ENCODE measurements at regions not wholly inside any gene's neighbourhood (a gene's known extent, or its start where the extent isn't known, plus 50 kb on each side); places are given as distances from the start of the nearest gene placed in this dataset.

- Histone ChIP-seq H3K36me3 (ENCODE audit: control insufficient read depth, insufficient read depth, low read length) (no peaks in the 10 kb centered on the region), H3K4me3 (ENCODE audit: insufficient read depth, low read depth, low read length, poor library complexity, severe bottlenecking) (no peak overlapping the region), H3K4me1 (ENCODE audit: control insufficient read depth, insufficient read depth, low read length, poor library complexity, severe bottlenecking) (no peaks in the 10 kb centered on the region), H3K9me3 (ENCODE audit: control insufficient read depth, low read length) (no peaks in the 10 kb centered on the region), H3K27me3 (replicated peaks; ENCODE audit: control insufficient read depth, insufficient read depth, low read length, poor library complexity, severe bottlenecking) (no peaks in the 10 kb centered on the region), H3K27ac (ENCODE audit: insufficient read depth, low read length, poor library complexity, severe bottlenecking) (no peak overlapping the region)
- no peak for DNase-seq
Observed at GRCh38 chr3:124444896-124445295, 285.4 kb upstream of the UMPS start.

DNA sequence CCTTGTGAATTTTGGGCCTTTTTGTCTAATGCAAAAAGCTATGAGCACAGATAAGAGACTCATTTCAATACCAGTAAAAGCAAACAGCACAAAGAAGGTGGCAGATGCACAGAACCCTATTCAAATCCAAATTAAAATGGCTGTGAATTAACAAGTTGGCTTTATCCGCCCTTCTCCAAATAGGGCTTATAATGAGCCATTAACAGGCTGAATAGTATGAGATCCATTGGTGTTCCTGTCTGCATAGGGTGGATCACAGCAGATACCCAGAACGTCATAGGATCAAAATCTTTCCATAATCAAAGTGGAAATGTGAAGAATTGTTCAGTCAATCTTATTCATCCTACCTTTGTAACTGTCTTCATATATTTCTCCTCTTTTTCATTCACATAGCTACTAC lies 282.4 kb upstream of the UMPS start:
- no peak overlapping the region for H3K4me3 ChIP-seq (ENCODE audit: insufficient read depth, low read depth, low read length, poor library complexity, severe bottlenecking)
- no peak for DNase-seq
- no peaks in the 10 kb centered on the region for H3K4me1 ChIP-seq (ENCODE audit: control insufficient read depth, insufficient read depth, low read length, poor library complexity, severe bottlenecking)
- no peaks in the 10 kb centered on the region for H3K27me3 ChIP-seq (replicated peaks; ENCODE audit: control insufficient read depth, insufficient read depth, low read length, poor library complexity, severe bottlenecking)
- no peak overlapping the region for H3K27ac ChIP-seq (ENCODE audit: insufficient read depth, low read length, poor library complexity, severe bottlenecking)
- H3K36me3 ChIP-seq (ENCODE audit: control insufficient read depth, insufficient read depth, low read length) = no peaks in the 10 kb centered on the region
- no peaks in the 10 kb centered on the region for H3K9me3 ChIP-seq (ENCODE audit: control insufficient read depth, low read length)

DNA sequence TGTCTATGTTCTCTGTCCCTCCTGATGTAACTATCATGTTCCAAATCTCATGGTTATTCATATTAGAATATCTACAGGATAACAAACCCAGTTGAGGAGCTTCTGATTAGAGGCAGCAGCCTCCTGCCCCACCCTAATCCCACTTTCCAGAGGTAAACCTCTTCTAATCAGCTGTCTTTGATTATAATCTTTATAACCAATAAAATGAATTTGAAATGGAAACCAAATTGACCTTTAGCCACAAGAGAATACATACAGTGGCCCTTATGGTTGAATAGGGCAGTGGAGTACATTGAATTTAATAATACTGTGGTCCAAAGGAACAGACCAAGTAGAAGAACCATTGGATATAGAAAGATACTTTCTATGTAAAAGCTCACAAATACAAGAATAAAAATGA lies 281.3 kb upstream of the UMPS start:
- Histone ChIP-seq H3K4me1 (ENCODE audit: control insufficient read depth, insufficient read depth, low read length, poor library complexity, severe bottlenecking) (no peaks in the 10 kb centered on the region), H3K36me3 (ENCODE audit: control insufficient read depth, insufficient read depth, low read length) (no peaks in the 10 kb centered on the region), H3K27me3 (replicated peaks; ENCODE audit: control insufficient read depth, insufficient read depth, low read length, poor library complexity, severe bottlenecking) (no peaks in the 10 kb centered on the region), H3K4me3 (ENCODE audit: insufficient read depth, low read depth, low read length, poor library complexity, severe bottlenecking) (no peak overlapping the region), H3K9me3 (ENCODE audit: control insufficient read depth, low read length) (no peaks in the 10 kb centered on the region), H3K27ac (ENCODE audit: insufficient read depth, low read length, poor library complexity, severe bottlenecking) (no peak overlapping the region)
- DNase-seq = no peak

DNA sequence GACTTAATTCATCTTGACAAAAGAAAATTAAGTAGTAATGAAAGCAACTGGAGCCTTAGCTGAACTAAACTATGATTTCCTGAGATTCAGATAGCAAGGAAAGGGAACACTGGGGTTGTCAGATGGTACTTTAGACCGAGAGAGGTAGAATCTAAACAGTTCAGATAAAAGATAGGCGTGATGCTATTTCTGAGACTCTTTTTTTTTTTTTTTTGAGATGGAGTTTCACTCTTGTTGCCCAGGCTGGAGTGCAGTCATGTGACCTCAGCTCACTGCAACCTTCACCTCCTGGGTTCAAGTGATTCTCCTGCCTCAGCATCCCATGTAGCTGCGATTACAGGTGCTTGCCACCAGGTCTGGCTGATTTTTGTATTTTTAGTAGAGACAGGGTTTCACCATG lies 279.9 kb upstream of the UMPS start:
- Histone ChIP-seq H3K4me1 (ENCODE audit: control insufficient read depth, insufficient read depth, low read length, poor library complexity, severe bottlenecking) (no peaks in the 10 kb centered on the region), H3K27ac (ENCODE audit: insufficient read depth, low read length, poor library complexity, severe bottlenecking) (no peak overlapping the region), H3K27me3 (replicated peaks; ENCODE audit: control insufficient read depth, insufficient read depth, low read length, poor library complexity, severe bottlenecking) (no peaks in the 10 kb centered on the region), H3K9me3 (ENCODE audit: control insufficient read depth, low read length) (no peaks in the 10 kb centered on the region), H3K4me3 (ENCODE audit: insufficient read depth, low read depth, low read length, poor library complexity, severe bottlenecking) (no peak overlapping the region), H3K36me3 (ENCODE audit: control insufficient read depth, insufficient read depth, low read length) (no peaks in the 10 kb centered on the region)
- DNase-seq = no peak

DNA sequence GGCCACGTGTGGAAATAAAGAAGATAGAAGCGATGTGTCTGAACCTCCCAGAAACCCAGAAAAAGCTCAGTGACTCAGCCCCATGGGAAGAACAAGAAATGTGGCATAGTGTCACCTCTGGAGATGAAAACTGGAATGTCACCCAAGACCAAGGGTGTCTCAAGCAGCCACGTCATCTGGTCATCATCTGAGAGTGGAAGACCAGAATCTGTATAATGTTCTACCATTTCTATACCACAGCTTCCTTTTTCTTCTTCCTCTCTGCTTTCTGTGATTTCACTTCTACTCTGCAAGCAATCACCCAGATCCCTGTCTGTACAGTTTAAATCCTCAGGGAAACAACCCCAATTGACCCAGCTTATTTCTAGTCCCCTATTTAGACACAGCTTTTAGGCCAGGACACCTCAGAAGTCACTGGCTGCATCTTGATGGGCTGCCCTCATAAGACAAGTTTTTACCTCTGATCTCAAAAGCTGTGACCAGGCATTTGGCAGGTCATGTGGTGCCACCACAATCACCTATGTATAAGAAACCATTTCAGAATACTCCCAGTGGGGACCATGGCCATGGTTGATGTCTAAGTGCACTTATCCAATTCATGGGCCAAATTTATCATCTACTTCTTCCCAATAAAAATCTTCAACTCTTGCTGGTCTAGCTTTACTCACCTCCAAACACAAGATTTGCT lies 278.5 kb upstream of the UMPS start:
- no peak for DNase-seq
- Histone ChIP-seq H3K27ac (ENCODE audit: insufficient read depth, low read length, poor library complexity, severe bottlenecking) (no peak overlapping the region), H3K4me1 (ENCODE audit: control insufficient read depth, insufficient read depth, low read length, poor library complexity, severe bottlenecking) (no peaks in the 10 kb centered on the region), H3K4me3 (ENCODE audit: insufficient read depth, low read depth, low read length, poor library complexity, severe bottlenecking) (no peak overlapping the region), H3K27me3 (replicated peaks; ENCODE audit: control insufficient read depth, insufficient read depth, low read length, poor library complexity, severe bottlenecking) (no peaks in the 10 kb centered on the region), H3K9me3 (ENCODE audit: control insufficient read depth, low read length) (no peaks in the 10 kb centered on the region), H3K36me3 (ENCODE audit: control insufficient read depth, insufficient read depth, low read length) (no peaks in the 10 kb centered on the region)

DNA sequence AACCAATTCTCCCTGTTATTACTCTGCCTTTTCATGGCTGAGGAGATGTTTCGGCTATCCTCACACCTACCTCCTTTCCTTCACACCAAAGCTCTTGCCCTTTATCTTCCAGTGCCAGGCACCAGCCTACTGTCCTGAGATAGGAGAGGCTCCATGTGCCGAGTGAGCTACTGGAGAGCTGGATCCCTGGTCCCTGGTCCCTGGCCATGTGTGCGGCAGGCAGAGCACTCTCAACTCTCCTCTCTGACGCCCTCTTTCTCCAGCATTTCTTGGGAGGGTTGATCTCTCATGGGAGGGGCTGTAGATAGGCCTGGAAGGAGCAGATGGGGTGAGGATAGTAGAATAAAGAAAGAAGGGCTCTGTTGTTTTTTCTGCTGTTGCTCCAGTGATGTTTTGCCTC lies 277.1 kb upstream of the UMPS start:
- no peak for DNase-seq
- H3K4me1 ChIP-seq (ENCODE audit: control insufficient read depth, insufficient read depth, low read length, poor library complexity, severe bottlenecking) = no peaks in the 10 kb centered on the region
- no peaks in the 10 kb centered on the region for H3K9me3 ChIP-seq (ENCODE audit: control insufficient read depth, low read length)
- H3K27me3 ChIP-seq (replicated peaks; ENCODE audit: control insufficient read depth, insufficient read depth, low read length, poor library complexity, severe bottlenecking) = no peaks in the 10 kb centered on the region
- no peaks in the 10 kb centered on the region for H3K36me3 ChIP-seq (ENCODE audit: control insufficient read depth, insufficient read depth, low read length)
- H3K27ac ChIP-seq (ENCODE audit: insufficient read depth, low read length, poor library complexity, severe bottlenecking) = no peak overlapping the region
- H3K4me3 ChIP-seq (ENCODE audit: insufficient read depth, low read depth, low read length, poor library complexity, severe bottlenecking) = no peak overlapping the region

- Histone ChIP-seq H3K4me1 (ENCODE audit: control insufficient read depth, insufficient read depth, low read length, poor library complexity, severe bottlenecking) (no peaks in the 10 kb centered on the region), H3K27ac (ENCODE audit: insufficient read depth, low read length, poor library complexity, severe bottlenecking) (no peak overlapping the region), H3K4me3 (ENCODE audit: insufficient read depth, low read depth, low read length, poor library complexity, severe bottlenecking) (no peak overlapping the region), H3K36me3 (ENCODE audit: control insufficient read depth, insufficient read depth, low read length) (no peaks in the 10 kb centered on the region), H3K9me3 (ENCODE audit: control insufficient read depth, low read length) (no peaks in the 10 kb centered on the region), H3K27me3 (replicated peaks; ENCODE audit: control insufficient read depth, insufficient read depth, low read length, poor library complexity, severe bottlenecking) (no peaks in the 10 kb centered on the region)
- DNase-seq = no peak
Observed at GRCh38 chr3:124455891-124456290, 274.4 kb upstream of the UMPS start.

GRCh38 chr3:124456506-124456905 lies 273.7 kb upstream of the UMPS start:
- H3K4me3 ChIP-seq (ENCODE audit: insufficient read depth, low read depth, low read length, poor library complexity, severe bottlenecking) = no peak overlapping the region
- H3K4me1 ChIP-seq (ENCODE audit: control insufficient read depth, insufficient read depth, low read length, poor library complexity, severe bottlenecking) = no peaks in the 10 kb centered on the region
- DNase-seq = no peak
- no peaks in the 10 kb centered on the region for H3K9me3 ChIP-seq (ENCODE audit: control insufficient read depth, low read length)
- no peak overlapping the region for H3K27ac ChIP-seq (ENCODE audit: insufficient read depth, low read length, poor library complexity, severe bottlenecking)
- no peaks in the 10 kb centered on the region for H3K27me3 ChIP-seq (replicated peaks; ENCODE audit: control insufficient read depth, insufficient read depth, low read length, poor library complexity, severe bottlenecking)
- no peaks in the 10 kb centered on the region for H3K36me3 ChIP-seq (ENCODE audit: control insufficient read depth, insufficient read depth, low read length)

DNA sequence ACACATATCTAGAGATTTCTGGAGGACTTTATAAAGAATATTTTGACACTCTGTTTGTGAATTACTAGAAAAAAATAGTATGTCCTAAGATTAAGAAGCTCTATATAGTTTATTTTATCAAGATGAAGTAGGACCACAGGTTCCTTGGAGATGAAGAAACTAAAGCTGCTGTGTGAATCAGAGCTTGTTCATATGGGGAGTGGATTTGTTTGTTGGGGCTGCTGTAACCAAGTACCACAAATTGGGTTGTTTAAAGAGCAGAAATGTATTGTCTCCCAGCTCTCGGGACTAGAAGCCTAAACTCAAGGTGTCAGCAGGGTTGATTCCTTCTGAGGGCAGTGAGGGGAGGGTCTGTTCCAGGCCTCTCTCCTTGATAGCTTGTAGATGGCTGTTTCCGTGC lies 270.6 kb upstream of the UMPS start:
- DNase-seq = no peak
- no peaks in the 10 kb centered on the region for H3K9me3 ChIP-seq (ENCODE audit: control insufficient read depth, low read length)
- H3K27me3 ChIP-seq (replicated peaks; ENCODE audit: control insufficient read depth, insufficient read depth, low read length, poor library complexity, severe bottlenecking) = no peaks in the 10 kb centered on the region
- no peaks in the 10 kb centered on the region for H3K36me3 ChIP-seq (ENCODE audit: control insufficient read depth, insufficient read depth, low read length)
- no peaks in the 10 kb centered on the region for H3K4me1 ChIP-seq (ENCODE audit: control insufficient read depth, insufficient read depth, low read length, poor library complexity, severe bottlenecking)
- H3K27ac ChIP-seq (ENCODE audit: insufficient read depth, low read length, poor library complexity, severe bottlenecking) = no peak overlapping the region
- no peak overlapping the region for H3K4me3 ChIP-seq (ENCODE audit: insufficient read depth, low read depth, low read length, poor library complexity, severe bottlenecking)

DNA sequence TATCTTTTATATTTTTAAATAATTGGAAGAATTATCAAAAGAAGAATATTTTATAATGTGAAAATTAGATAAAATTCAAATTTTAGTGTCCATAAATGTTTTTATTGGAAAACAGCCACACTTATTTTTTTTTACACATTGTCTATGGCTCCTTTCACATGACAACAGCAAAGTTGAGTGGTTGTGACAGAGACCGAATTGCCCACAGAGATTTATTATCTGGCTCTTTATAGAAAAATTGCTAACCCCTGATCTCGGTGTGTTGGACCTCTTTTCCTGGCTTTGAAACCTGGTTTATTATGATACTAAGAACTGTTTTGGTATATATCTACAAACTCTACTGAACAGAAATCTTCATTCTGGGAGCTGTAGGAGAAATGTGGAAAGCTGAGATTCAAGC lies 269.1 kb upstream of the UMPS start:
- DNase-seq = no peak
- Histone ChIP-seq H3K27ac (ENCODE audit: insufficient read depth, low read length, poor library complexity, severe bottlenecking) (no peak overlapping the region), H3K4me3 (ENCODE audit: insufficient read depth, low read depth, low read length, poor library complexity, severe bottlenecking) (no peak overlapping the region), H3K9me3 (ENCODE audit: control insufficient read depth, low read length) (no peaks in the 10 kb centered on the region), H3K36me3 (ENCODE audit: control insufficient read depth, insufficient read depth, low read length) (no peaks in the 10 kb centered on the region), H3K4me1 (ENCODE audit: control insufficient read depth, insufficient read depth, low read length, poor library complexity, severe bottlenecking) (no peaks in the 10 kb centered on the region), H3K27me3 (replicated peaks; ENCODE audit: control insufficient read depth, insufficient read depth, low read length, poor library complexity, severe bottlenecking) (no peaks in the 10 kb centered on the region)

Data from effector memory CD4-positive, alpha-beta T cell (primary cell).